HG03521 (cell line): ENCODE measurements at regions not wholly inside any gene's neighbourhood (a gene's known extent, or its start where the extent isn't known, plus 50 kb on each side); places are given as distances from the start of the nearest gene placed in this dataset.

ENCODE experiments used
- ATAC-seq: cut with Tn5 transposase; IDR thresholded peaks from one replicate; pipeline ENCODE4 v1.9.1; 2021; ENCODE audit warnings: mild to moderate bottlenecking, moderate library complexity; ENCODE audit not compliant: unreplicated experiment

DNA sequence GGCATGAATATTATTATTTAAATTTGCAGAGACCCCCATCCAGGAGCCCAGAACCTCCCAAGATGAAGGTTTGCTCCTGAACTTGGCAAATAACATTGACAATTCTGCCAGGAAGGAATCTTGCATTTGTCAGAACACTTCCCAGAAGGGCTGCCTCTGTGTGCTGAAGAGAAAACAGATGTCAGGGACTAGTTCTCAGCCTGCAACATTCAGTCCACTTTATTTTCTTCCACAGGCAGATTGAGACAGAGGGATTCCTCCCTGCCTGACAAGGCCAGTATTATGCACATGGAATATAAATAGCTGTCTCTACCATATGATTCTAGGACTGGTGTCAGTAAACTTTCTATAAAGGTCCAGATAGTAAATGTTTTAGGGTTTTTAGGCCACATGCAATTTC is 171.5 kb upstream of the SIX2 start:
- ATAC-seq, result no peak

DNA sequence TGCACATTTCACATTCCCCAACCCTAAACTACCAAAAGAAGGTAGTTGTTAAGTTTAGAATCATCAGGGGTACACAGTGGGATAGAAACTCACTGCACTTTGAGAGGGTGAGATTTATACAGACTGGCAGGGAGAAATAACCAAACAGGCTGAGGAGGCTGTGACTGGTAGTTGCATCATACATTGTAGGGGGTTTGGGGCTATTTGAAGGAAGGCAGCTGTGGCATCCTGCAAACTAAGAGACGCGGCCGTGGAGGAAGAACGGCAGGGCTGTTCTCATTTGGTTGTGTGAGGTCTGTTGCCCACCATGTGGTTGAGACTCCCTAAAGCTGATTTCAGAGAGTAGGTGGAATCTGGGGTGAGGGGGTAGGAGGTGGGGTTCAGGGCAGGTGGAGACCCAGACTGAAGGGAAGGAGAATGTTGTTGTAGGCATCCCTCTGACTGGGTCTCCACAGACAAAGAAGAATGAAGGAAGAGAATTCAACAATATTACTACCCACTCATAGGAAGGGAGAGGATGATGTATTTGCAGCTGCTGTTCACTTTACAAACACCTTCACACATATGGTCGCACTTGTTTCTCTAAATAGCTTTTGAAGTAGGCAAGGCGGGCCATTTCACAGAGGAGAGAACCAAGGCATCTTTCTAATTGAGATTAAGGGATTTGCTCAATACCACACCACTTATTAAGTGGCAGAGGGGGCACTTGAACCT is 170.9 kb upstream of the SIX2 start:
- no peak for ATAC-seq

DNA sequence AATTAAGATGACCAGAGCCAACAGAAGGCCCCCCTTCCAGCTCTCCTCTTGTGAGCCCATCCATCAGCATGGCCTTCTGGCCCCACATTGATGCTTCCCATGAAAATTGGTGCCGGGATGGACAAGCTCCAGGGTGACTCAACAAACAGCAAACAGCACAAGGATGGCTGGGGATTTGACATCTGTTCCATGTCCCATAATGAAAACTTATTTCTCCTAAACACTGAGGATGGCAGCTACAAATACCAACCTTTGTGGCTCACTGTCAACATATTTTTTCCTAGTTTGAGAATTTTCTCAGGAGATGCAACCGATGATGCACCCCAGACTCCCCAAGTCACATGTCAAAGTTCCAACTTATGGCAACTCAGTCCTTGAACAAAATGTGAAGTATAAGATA is 169.6 kb upstream of the SIX2 start:
- ATAC-seq, result no peak

DNA sequence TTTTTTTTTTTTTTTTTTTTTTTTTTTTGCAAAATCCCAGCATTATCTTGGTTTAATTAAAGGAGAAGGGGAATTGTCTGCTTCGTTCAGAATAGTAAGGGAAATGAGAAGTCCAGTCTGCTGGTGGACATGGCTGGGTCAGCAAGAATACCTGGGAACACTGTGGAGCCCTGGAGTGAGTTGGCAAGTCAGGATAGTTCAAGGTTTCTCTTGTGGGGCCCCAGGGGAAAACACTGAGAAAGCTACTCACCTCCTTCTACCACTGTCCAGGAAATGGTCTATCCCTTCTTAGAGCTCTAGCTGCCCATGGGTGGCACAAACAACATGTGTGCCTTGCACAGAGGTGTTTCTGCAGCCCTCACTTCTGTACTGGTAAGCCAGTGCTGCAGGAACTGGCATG is 169.1 kb upstream of the SIX2 start:
- no peak for ATAC-seq

DNA sequence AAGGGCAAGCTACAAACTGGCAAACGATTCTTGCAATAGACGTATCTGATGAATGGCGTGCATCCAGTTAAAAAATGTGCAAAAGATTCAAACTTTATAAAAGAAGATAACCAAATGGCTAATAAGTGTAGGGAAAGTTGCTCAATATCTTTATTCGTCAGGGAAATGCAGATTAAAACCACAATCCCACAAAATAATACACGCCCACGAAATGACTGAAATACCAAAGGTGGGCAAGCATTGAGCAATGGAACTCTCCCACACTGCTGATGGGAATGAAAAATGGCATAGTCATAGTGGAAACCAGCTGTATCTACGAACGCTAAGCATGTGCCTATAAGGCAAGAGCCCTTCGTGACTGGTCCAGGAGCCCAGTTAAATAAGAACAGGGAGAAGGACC is 168.6 kb upstream of the SIX2 start:
- ATAC-seq, result no peak

DNA sequence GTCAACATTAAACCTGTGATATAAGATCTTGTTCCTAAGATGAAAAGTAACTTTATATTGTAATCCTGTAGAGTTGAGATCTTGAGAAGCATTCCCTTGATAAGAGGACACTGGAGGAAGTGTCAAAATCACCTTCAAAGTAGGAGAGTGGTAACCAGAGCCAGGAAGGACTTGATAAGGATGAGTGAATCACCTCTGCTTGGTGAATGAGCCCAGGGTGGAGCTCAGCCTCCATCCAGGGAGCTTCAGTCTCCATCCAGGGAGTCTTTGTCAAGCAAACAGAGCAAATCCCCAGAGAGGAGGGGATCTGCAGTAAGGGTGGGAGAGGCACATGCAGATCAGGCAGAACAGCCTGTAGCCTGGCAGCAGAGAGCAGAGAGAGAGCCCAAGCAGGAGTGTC is 167.1 kb upstream of the SIX2 start:
- ATAC-seq, result no peak

DNA sequence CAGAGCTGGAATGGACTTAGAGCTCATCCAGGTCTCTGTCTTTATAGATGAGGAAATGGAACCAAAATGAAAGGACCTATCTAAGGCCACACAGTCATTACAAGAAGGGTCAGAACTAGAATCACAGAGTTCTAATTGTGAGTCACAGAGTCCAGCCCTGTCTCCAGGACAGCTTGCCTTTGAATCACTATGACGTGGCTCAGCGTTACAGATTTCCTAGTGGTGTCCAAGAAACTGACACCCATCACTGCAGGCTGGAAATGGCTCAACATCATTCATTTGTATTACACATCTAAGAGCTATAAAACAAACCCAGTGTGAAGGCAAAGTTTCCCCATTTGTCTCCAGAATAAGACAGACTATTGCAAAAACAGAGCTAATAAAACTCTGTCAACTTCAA is 164.3 kb upstream of the SIX2 start:
- ATAC-seq, result no peak

DNA sequence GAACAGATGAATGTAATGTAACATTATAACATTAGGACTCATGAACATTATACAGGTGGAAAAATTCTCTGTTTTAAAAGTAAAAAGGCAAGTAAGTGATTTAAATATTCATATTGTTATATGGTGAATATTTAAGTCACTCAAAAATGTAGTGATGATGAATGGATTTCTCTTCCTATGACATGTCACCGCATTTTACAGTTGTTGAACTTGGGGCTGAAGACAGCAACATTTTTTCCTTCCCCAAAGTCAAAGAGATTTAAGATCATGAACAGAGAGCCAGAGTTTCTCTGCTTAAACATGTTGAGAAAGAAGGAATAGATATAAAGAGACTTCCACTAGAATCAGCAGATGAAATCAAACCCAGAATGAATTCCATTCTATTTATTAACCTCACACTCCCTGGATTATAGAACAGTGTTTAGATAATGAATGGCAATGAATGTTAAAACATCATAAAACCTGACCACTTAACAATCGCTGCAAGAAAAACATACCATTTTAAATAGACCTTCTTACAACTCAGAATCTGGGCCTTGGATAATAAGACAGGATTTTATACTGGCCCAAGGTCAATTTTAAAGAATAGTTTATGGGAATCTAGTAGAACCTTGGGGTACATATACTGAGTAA is 163.6 kb upstream of the SIX2 start:
- ATAC-seq, result no peak

DNA sequence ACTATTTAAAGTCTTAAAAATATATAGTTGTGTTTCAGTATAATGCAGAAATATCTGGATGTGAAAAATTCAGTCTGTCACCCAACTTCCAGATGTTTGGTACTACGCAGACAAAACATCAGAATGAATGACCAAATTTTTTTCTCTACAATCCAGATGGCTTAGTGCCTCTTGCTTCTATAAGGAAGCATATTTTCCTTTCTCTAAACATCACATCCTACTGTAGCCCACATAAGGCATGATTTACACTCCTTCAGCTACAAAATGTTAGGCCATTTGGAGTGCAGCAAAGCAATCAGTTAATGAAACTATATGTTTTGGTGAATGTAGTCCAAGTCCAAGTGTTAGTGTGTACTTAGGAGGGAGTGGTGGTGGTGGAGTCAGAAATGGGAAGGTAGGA is 162.9 kb upstream of the SIX2 start:
- no peak for ATAC-seq

DNA sequence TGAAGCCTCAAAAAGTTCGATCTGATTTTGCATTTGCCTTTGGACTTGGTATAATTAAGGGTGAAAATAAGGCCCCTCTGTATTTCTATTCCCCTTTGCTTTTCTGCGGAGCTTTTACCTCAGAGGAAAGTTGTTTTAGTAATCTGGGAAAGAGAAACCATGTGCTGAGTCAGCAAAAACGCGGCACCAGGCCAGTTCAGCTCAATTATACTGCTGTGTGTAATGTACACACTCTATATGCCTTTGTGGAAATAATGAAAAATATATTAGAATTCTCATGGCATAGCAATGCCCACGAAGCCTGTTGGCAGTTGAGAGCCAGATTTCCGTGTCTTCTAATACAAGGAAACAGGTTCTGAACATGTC is 161.9 kb upstream of the SIX2 start:
- no peak for ATAC-seq

DNA sequence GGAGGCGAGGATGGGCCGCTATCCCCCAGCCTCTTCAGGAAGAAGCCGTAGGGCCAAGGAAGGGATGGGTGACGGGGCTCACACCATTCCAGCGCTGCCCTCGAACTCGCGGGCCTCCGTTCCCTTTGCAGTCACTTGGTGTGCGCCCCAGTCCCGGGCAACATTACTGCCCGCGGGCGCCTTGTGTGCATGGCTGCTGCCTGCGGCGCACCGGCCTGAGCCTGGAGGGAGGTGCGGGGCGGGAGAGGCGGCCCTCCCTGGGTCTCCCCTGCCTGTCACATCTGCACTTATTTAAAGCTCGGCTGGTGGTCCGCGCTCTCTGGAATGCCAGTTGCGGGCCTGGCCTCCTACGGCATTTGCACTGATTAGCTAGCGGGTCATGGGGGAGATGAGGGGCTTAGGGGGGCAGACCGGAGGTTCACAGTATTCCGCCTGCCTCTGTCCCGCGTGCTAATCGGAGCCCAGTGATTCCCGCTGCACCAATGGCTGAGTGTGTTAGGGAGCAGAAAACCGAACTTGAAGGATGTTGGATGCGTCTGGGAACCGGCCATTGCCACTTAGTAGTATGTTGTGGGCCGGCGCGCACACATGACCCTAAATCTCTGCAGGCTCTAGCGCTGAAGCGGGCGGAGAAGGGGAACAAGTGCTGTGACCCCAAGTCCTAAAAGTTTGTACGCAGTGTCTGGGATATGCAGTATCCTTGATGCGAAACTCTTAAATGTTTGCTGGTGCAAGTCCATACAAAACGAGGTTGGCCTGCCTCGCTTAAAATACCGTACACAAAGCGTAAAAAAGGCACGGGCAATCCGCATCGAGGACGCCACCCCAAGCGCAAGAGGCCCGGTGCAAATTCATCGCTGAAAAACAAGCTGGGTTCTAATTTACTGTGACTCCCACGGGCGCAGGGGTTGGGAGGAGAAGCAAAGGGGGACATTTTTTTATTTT is 161.2 kb upstream of the SIX2 start:
- ATAC-seq, result no peak

DNA sequence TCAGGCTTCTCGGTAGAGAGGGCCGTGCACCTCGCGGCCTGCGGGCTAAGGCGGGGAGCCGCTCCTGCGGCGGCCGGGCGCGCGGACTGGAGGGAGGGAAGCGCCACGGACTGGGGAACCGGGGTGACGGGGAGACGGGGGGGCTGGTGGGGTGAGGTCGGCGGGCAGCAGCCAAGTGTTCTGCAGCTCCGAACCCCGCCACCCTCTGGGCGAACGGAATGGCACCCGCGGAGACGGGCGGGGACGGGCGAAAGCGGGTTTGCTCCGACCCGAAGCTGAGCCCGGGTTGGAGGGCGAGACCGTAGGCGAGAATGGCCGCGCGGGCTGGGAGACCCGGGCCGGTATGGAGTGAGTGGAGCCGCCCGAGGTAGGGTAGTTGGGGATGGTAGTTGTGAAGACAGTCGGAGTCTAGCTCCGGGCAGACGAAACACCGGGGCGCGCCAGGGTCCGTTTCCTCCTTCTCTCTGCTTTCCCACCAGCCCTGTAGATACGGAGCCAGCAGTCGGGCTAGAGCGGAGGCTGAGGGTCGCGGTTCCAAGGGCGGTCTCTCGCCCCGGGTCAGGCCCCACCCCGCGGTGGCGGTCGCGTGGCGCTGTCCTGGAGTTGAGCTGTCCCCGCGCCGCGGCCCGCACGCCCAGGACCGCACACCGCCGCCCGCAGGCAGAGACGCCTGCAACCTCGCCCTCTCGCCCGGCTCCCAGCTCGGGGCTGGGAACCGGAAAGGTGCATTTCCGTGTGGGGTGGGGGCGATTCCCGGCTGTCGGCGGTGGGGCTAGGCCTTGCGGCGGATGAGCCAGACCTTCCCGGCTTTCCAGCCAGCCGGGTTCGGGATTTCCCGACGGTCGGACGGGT is 160.3 kb upstream of the SIX2 start:
- ATAC-seq, result no peak

DNA sequence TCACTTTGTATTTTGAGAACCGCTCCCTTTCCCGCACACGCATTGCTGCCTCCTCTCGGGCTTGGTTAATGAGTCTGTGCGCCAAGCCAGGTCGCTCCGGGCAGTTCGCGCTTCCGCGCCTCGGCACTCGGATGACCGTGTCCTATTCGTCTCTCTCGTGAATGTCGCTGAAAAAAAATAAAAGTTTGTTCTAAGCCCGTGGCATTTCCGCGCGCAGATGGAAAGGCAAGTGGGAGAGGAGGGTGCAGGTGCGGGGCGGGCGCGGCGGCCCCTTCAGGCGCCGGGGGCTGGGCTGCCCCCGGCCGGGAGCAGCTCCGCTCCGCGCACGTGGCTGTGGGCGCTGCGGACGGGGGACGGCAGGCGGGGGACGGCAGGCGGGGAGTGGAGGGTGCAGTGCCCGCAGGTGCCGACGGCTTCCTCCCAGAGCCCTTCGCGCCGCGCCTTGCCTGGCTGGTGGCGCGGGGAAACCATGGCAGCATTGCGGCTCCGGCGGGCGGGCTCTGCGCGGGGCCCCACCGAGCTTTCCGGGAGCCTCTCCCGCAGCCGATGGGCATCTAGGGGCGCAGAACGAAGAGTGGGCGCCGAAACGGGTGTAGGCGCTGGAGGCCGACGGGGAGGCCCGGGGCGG is 159.6 kb upstream of the SIX2 start:
- no peak for ATAC-seq

DNA sequence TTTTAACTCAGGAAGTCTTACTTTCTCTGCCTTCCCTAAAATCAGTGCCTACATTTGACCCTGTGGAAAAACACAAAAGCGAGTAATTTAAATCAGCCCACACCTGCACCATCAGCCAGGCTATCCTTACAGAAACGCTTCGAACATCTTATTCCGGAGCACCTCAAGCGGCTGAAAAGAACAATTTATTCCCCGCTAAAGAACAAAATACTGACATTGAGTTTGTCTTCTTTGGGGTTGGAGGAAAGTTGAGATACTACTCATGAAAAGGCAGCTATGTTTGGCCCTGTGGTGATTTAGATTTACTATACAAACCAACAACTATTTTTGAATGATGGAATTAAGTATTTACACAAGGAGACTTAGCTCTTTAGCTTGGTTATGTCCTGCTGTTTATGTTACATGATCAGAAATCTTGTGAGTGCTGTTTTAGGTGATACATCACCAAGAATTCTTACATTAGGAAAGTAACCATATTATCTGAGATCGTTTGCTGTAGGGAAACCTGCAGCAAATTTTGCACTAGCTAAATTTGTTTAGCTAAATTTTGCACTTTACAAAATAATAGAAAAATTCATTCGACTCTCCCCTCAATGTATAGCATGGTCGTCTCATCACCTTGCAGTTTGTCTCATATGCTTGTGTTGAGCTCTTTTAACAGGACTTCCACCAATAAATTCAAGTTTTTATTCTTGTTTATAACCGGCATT is 158.8 kb upstream of the SIX2 start:
- no peak for ATAC-seq

DNA sequence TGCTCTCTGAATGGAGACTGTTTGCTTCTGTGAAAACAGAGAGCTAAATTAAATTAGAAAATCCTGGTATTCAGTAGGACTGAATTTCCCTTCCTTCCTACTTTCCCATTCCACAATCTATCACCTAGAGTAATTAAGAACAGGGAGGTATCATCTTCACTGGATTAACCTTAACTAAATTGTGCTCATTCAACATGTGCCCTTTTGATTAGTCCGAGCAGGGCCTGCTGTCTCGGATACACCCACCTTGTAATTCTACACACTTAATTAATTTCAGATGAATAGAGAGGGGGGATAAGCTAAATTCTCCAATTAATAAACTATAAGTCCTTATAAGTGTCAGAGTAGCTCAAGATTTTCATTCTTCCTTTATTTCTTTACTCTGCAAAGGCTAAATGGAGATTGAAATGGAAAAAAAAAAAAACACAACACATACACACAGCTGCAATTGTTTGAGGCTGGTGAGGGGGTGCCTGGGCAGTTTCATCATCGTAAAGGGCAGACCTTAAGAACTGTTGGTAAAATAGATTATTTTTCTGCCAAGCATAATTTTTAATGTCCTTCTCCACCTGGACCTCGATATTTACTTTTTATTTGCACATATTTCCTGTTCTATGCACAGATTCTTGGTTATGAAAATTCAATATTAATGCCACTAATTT is 157.1 kb upstream of the SIX2 start:
- no peak for ATAC-seq

DNA sequence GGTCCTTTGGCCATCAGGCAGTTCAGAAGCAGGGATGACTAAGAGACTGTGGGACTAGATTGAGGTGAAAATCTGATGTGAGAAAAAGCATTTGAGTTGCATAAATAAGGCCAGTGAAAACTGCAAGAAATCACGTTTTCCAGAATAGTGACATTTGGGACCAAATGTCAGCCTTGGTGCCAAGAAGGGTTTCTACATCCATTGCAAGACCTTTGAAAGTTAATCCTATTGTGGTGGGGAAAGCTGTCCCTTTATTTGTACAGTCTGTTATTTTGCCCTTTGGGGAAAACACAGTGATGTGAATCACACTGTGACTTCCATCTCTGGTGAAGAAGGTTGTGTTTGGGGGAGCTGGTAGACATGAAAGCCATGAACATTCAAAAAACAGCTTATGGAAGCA is 153.5 kb upstream of the SIX2 start:
- no peak for ATAC-seq

DNA sequence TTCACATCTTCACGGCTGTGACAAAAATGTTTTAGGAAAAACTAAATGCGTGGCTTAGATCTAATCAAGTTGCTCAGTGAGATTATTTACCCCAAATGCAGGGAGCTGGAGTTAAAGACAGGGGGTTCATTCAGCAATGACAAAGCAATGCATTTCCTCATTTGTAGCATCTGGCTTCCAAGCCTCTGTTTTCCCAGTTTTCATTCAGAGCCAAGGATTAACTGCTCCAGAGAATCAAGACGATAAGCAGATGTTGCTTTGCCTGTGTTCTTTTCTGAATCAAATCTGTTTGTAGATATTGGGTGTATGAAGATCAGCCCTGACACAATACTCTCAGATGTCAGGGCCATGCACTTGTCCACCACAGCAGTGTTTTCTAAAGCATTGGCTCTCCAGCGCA is 147.4 kb upstream of the SIX2 start:
- no peak for ATAC-seq

DNA sequence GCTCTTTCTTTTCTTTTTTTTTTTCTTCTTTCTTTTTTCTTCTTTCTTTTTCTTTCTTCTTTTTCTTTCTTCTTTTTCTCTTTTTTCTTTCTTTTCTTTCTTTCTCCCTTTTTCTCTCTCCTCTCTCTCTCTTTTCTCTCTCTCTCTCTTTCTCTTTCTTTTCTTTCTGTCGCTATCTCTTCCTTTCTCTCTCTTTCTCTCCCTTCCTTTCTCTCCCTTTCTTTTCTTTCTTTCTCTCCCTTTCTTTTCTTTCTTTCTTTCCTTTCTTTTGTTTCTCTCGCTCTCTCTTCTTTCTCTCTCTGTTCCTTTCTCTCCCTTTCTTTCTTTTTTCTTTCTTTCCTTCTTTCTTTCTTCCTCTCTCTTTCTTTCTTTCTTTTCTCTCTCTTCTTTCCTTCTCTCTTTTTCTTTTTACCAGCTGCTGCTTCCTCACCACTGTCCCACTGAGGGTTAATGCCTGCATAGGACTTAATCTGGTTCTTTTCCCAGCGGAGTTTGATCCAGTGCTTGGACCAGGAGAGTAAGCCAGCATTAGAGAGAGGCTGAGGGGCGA is 145.4 kb upstream of the SIX2 start:
- ATAC-seq, result no peak

DNA sequence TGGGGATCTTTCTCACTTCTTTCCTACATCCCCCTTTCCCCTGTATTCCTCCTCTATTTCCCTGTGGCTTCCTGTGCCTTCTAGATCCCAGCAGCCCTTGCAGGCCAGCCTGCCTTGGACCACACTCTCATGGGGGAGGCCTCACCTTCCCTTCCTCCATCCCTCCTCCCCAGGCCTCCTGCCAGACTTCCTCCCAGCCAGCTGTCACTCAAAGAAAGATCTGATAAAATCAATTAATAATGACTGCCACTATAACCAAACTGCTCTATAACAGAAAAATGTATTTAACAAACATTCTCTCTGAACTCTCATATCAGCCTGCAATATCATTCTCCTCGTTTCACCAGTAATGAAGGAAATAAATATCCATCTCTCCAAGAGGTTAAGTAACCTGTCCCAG is 144.9 kb upstream of the SIX2 start:
- no peak for ATAC-seq
